Mucosa of rectum (tissue), 2 donors: ENCODE measurements at regions not wholly inside any gene's neighbourhood (a gene's known extent, or its start where the extent isn't known, plus 50 kb on each side); places are given as distances from the start of the nearest gene placed in this dataset.

Experiments
- H3K27ac ChIP-seq, 2 donors: one replicate each; pipeline ENCODE4 v1.7.0; 2013; ENCODE audit warnings: inconsistent platforms in 2 of 2, low read depth in 2 of 2, low read length in 2 of 2
- H3K27me3 ChIP-seq, 2 donors: one replicate each; pipeline ENCODE4 v1.7.0; 2013; ENCODE audit warnings: low read length in 2 of 2; ENCODE audit not compliant: control insufficient read depth in 2 of 2, insufficient read depth in 2 of 2
- H3K36me3 ChIP-seq, 2 donors: one replicate each; pipeline ENCODE4 v1.7.0; 2013; ENCODE audit warnings: low read length in 2 of 2; ENCODE audit not compliant: control insufficient read depth in 2 of 2, insufficient read depth in 2 of 2
- H3K4me1 ChIP-seq, 2 donors: one replicate each; pipeline ENCODE4 v1.7.0; 2013; ENCODE audit warnings: low read length in 2 of 2, mild to moderate bottlenecking in 1 of 2; ENCODE audit not compliant: control insufficient read depth in 2 of 2, insufficient read depth in 2 of 2
- H3K4me3 ChIP-seq, 2 donors: one replicate each; pipeline ENCODE4 v1.7.0; 2013; ENCODE audit warnings: low read length in 2 of 2
- H3K9ac ChIP-seq, 2 donors: one replicate each; pipeline ENCODE4 v1.7.0; 2013; ENCODE audit warnings: low read length in 2 of 2, low read depth in 1 of 2, mild to moderate bottlenecking in 1 of 2
- H3K9me3 ChIP-seq, 2 donors: one replicate each; pipeline ENCODE4 v1.7.0; 2013; ENCODE audit warnings: low read length in 2 of 2; ENCODE audit not compliant: control insufficient read depth in 2 of 2
- donor health status: healthy.
- donor health status: Normal muscosa, but diverticular disease.

GRCh38 chr12:3933074-3933818 lies 60.0 kb upstream of the PARP11 start:
- H3K9me3 ChIP-seq = no peaks in the 10 kb centered on the region
- no peaks in the 10 kb centered on the region for H3K36me3 ChIP-seq
- H3K9ac ChIP-seq = no peak overlapping the region
- no peaks in the 10 kb centered on the region for H3K4me1 ChIP-seq
- H3K4me3 ChIP-seq = no peak overlapping the region
- no peak overlapping the region for H3K27ac ChIP-seq
- peaks cover 4 to 12% of the 10 kb centered on the region in 2 donors for H3K27me3 ChIP-seq

- Histone ChIP-seq H3K9me3 (no peaks in the 10 kb centered on the region), H3K4me1 (no peaks in the 10 kb centered on the region), H3K36me3 (no peaks in the 10 kb centered on the region), H3K27ac (no peak overlapping the region), H3K9ac (no peak overlapping the region), H3K4me3 (no peak overlapping the region), H3K27me3 (peaks cover 4 to 12% of the 10 kb centered on the region in 2 donors)
Measured at GRCh38 chr12:3931776-3932175, 58.6 kb upstream of the PARP11 start.

- Histone ChIP-seq H3K9me3 (no peaks in the 10 kb centered on the region), H3K36me3 (no peaks in the 10 kb centered on the region), H3K27me3 (peaks cover 4 to 12% of the 10 kb centered on the region in 2 donors)
Measured at GRCh38 chr12:3931206-3931605, 58.0 kb upstream of the PARP11 start.

GRCh38 chr12:3929875-3930615 lies 56.8 kb upstream of the PARP11 start:
- Histone ChIP-seq H3K4me1 (no peaks in the 10 kb centered on the region), H3K4me3 (no peak overlapping the region), H3K27ac (no peak overlapping the region), H3K27me3 (peaks cover 4 to 12% of the 10 kb centered on the region in 2 donors), H3K36me3 (no peaks in the 10 kb centered on the region), H3K9me3 (no peaks in the 10 kb centered on the region), H3K9ac (no peak overlapping the region)

More at GRCh38 chr12:3931206-3931605, 58.0 kb upstream of the PARP11 start:
- no peaks in the 10 kb centered on the region for H3K4me1 ChIP-seq
- H3K4me3 ChIP-seq = no peak overlapping the region
- no peak overlapping the region for H3K9ac ChIP-seq
- H3K27ac ChIP-seq = no peak overlapping the region

GRCh38 chr12:3928538-3929184 lies 55.5 kb upstream of the PARP11 start:
- Histone ChIP-seq H3K27me3 (peaks cover 7 to 8% of the 10 kb centered on the region in 2 donors), H3K27ac (peak overlapping the region in 1 of 2 donors; percentile 13)

GRCh38 chr12:3925621-3926020 lies 52.4 kb upstream of the PARP11 start:
- no peaks in the 10 kb centered on the region for H3K9me3 ChIP-seq
- peaks cover 11 to 13% of the 10 kb centered on the region in 2 donors for H3K27me3 ChIP-seq
- no peak overlapping the region for H3K9ac ChIP-seq
- H3K27ac ChIP-seq = no peak overlapping the region
- H3K4me1 ChIP-seq = no peaks in the 10 kb centered on the region
- no peaks in the 10 kb centered on the region for H3K36me3 ChIP-seq
- H3K4me3 ChIP-seq = no peak overlapping the region

More at GRCh38 chr12:3928538-3929184, 55.5 kb upstream of the PARP11 start:
- Histone ChIP-seq H3K4me3 (no peak overlapping the region), H3K4me1 (no peaks in the 10 kb centered on the region), H3K9ac (no peak overlapping the region), H3K9me3 (no peaks in the 10 kb centered on the region), H3K36me3 (no peaks in the 10 kb centered on the region)

GRCh38 chr12:3924761-3925160 lies 51.6 kb upstream of the PARP11 start:
- no peaks in the 10 kb centered on the region for H3K36me3 ChIP-seq
- H3K27me3 ChIP-seq = peaks cover 8 to 13% of the 10 kb centered on the region in 2 donors
- H3K9ac ChIP-seq = no peak overlapping the region
- H3K4me1 ChIP-seq = no peaks in the 10 kb centered on the region
- no peaks in the 10 kb centered on the region for H3K9me3 ChIP-seq
- H3K27ac ChIP-seq = no peak overlapping the region
- no peak overlapping the region for H3K4me3 ChIP-seq

GRCh38 chr12:3923021-3923420 lies 49.8 kb upstream of the PARP11 start:
- no peak overlapping the region for H3K4me3 ChIP-seq
- no peaks in the 10 kb centered on the region for H3K9me3 ChIP-seq
- H3K9ac ChIP-seq = no peak overlapping the region
- no peaks in the 10 kb centered on the region for H3K4me1 ChIP-seq
- H3K27me3 ChIP-seq = peaks cover 5 to 19% of the 10 kb centered on the region in 2 donors
- no peak overlapping the region for H3K27ac ChIP-seq
- no peaks in the 10 kb centered on the region for H3K36me3 ChIP-seq
